Astrocyte of the cerebellum (primary cell): ENCODE measurements at regions not wholly inside any gene's neighbourhood (a gene's known extent, or its start where the extent isn't known, plus 50 kb on each side); places are given as distances from the start of the nearest gene placed in this dataset.

Source experiments
- DNase-seq: peaks from one replicate; pipeline ENCODE4 v3.0.0-alpha.2; 2011; ENCODE audit warnings: low read depth
- H3K4me3 ChIP-seq: 2 replicates; pipeline ENCODE4 v1.5.1; 2011; ENCODE audit warnings: mild to moderate bottlenecking, low read depth, low read length, moderate library complexity
- in situ Hi-C: cut with HindIII; loops from 2 replicates; pipeline ENCODE4 v1.10.0; 2017; ENCODE audit warnings: low sequenced_read_pairs
- TF ChIP-seq, protein P1 (sequence below): IDR thresholded peaks from 2 replicates; pipeline ENCODE4 v1.5.1; 2012; ENCODE audit warnings: low read length, low read depth, moderate library complexity, mild to moderate bottlenecking; ENCODE audit errors: missing control alignments

DNA sequence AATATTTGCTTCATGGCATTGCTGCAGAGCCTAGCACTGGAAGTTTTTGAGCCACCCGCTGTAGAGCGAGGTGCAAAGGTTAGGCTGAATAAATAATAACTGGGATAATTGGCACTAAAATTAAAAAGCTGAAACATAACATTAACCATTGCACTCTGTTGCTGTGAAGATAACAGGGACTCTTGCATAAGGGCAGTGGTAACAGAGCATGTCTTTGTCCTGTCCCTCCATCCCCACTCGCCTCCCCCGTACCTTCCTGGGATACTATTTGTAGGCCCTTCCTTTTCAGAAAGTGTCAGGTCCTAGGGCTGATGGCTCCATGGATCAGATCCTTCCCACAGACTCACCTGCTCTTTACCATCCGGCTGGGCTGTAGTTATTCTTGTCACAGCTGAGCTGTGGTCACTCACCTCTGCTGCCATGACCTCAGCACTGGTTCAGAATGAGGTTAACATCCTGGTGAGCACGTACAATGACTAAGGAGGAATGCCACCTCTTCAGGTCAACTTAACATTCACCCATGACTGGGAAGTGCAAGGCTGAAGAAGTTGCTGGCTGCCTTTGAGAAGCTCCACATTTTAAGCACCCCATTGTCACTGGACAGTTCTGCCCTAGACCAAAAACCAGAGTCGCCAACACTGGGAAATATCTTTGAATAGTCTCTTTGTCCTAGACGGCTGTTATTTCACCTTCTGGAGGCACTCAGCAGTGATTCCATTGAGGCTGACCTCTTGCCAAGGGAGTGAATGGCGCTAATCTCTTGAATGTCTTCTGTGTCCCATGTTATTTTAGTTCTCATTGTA is 103.2 kb upstream of the KIRREL3 start:
- in situ Hi-C loops, result no loop called here
- DNase-seq, result no peak
- TF ChIP-seq, protein P1, sequence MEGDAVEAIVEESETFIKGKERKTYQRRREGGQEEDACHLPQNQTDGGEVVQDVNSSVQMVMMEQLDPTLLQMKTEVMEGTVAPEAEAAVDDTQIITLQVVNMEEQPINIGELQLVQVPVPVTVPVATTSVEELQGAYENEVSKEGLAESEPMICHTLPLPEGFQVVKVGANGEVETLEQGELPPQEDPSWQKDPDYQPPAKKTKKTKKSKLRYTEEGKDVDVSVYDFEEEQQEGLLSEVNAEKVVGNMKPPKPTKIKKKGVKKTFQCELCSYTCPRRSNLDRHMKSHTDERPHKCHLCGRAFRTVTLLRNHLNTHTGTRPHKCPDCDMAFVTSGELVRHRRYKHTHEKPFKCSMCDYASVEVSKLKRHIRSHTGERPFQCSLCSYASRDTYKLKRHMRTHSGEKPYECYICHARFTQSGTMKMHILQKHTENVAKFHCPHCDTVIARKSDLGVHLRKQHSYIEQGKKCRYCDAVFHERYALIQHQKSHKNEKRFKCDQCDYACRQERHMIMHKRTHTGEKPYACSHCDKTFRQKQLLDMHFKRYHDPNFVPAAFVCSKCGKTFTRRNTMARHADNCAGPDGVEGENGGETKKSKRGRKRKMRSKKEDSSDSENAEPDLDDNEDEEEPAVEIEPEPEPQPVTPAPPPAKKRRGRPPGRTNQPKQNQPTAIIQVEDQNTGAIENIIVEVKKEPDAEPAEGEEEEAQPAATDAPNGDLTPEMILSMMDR, result no peak
- H3K4me3 ChIP-seq, result no peak overlapping the region

DNA sequence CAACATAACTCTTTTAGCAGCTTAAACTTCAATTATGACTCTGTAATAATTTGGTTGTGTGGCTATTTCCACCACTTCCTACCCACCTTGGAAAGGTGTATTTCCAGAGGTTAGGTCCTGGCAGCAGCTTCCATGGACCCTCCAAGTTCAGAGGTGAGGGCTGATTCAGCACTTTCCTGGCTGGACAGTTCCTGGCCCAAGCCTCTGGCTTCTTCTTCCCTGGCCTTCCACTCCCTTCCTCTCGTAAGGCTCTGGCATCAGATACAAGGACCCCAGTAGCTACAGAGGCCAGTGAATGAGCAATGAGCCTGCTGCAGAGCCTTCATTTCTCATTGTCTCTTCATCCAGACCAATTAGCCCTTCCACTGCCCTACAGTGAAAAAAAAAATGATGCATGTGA is 98.1 kb upstream of the KIRREL3 start:
- no peak overlapping the region for H3K4me3 ChIP-seq
- in situ Hi-C loops, result no loop called here
- no peak for DNase-seq
- TF ChIP-seq, protein P1, result no peak

DNA sequence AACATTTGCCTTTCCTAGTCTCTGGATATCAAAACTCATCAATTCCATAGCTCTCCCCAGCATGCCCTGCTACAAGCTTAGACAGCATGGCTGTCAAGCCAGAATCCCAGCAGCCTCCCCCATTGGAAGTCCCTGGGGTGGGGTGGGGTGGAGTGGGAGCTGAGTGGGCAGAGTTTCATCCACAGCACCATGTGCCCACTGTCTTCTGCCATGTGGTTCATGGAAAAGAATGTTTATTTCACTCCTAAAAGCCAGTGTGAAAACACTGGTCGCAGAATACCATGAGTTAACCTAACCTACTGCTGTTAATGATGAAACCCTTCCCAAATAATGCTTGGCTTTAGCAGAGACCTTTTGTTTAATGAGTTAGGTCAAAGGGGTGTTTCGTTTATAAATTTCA is 80.2 kb upstream of the KIRREL3 start:
- DNase-seq, result no peak
- in situ Hi-C loops, result no loop called here

DNA sequence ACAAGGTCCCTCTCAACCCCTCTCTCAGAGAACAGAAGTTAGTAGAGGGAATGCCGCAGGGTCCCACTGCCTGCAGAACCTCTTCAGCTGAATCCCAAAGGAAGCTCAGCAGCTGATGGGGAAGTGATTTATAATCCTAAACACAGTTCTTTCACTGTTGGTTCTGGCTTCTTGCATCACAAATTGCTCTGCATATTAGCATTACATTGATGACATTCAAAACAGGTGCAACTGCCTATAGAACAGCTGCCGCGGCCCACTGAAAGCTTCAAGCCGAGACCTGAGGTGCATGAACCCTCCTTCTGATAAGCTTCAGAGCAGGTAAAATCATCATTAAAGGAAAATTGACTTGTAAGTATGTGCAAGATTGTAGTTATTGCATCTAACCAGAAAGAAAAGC is 75.2 kb upstream of the KIRREL3 start:
- H3K4me3 ChIP-seq, result no peak overlapping the region
- in situ Hi-C loops, result no loop called here
- no peak for DNase-seq
- TF ChIP-seq, protein P1, result no peak

More for the DNA sequence above, 80.2 kb upstream of the KIRREL3 start:
- TF ChIP-seq, protein P1, result no peak
- H3K4me3 ChIP-seq, result no peak overlapping the region

DNA sequence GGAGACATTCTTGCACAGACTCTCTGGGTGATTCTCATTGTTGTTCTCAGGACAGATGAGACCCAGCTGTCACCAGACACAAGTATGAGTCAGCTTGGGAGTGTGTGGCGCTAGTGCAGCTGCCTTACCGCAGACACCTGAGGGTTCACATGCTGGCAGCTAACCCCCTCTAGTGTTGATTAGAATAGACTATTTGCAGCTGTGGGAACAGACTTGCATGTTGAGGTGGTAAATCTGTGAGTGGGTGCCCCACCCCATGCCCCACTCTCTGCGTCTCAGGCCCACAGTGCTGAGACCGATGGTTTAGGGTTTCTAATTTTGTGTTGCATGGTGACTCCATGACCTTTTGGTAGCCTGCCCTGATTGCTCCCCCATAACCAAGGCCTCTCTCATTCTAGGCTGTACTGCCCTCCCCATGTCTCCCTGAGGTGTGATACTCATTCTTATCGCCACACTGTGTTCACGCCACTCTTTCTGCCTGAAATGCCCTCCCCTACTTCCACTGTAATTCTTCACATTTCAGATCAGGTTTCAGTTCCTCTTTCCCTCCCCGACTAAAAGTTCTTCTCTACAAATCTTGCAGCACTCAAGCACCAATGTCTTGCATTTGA is 73.7 kb upstream of the KIRREL3 start:
- in situ Hi-C loops, result no loop called here
- TF ChIP-seq, protein P1, result peak; percentile 38
- DNase-seq, result peak; percentile 8
- no peak overlapping the region for H3K4me3 ChIP-seq

DNA sequence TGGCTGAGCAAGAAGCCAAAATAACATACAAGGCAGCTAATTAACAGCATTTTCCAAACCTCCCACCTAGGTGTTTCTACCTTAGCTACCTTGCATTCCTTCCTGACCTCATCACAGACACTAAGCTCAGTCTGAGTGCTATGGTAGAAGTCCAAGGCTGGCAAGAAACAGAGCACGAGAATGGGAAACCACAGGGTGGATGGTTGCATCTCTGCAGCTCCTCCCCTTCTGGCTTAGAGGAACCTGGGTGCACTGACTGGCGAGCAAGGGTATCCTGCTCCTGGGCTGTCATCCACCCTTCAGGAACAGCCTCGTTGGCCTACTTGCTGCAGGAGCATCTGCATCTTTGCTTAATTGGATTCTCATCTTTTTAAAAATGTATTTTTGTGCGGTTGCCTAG is 73.1 kb upstream of the KIRREL3 start:
- H3K4me3 ChIP-seq, result no peak overlapping the region
- in situ Hi-C loops, result no loop called here
- DNase-seq, result no peak
- TF ChIP-seq, protein P1, result no peak
